Activated naive CD4-positive, alpha-beta T cell treated with Interleukin-2 at 50 U/mL for 16 hours (primary cell): ENCODE measurements at regions not wholly inside any gene's neighbourhood (a gene's known extent, or its start where the extent isn't known, plus 50 kb on each side); places are given as distances from the start of the nearest gene placed in this dataset.
A peak's percentile ranks its signal among the peaks of the same experiment; 100 is the strongest.

Source experiments
- DNase-seq: peaks from one replicate; pipeline ENCODE4 v3.0.0-alpha.2; 2020

- DNase-seq = peak; percentile 10
Observed at GRCh38 chr20:61120595-61121515, 131.2 kb upstream of the CDH4 start.

GRCh38 chr20:61121661-61122060 lies 130.4 kb upstream of the CDH4 start:
- DNase-seq = no peak

GRCh38 chr20:61123286-61123685 lies 128.8 kb upstream of the CDH4 start:
- no peak for DNase-seq

- DNase-seq = no peak
Observed at GRCh38 chr20:61123751-61124368, 128.2 kb upstream of the CDH4 start.

GRCh38 chr20:61125076-61125475 lies 127.0 kb upstream of the CDH4 start:
- no peak for DNase-seq

GRCh38 chr20:61125546-61126180 lies 126.4 kb upstream of the CDH4 start:
- DNase-seq = no peak

- DNase-seq = no peak
Observed at GRCh38 chr20:61126369-61127195, 125.5 kb upstream of the CDH4 start.

- DNase-seq = no peak
Observed at GRCh38 chr20:61127311-61128039, 124.6 kb upstream of the CDH4 start.

GRCh38 chr20:61128701-61129269 lies 123.3 kb upstream of the CDH4 start:
- DNase-seq = no peak

GRCh38 chr20:61129311-61129710 lies 122.8 kb upstream of the CDH4 start:
- no peak for DNase-seq

- no peak for DNase-seq
Observed at GRCh38 chr20:61130156-61130555, 121.9 kb upstream of the CDH4 start.

GRCh38 chr20:61131944-61132343 lies 120.1 kb upstream of the CDH4 start:
- DNase-seq = no peak

- no peak for DNase-seq
Observed at GRCh38 chr20:61133611-61134010, 118.5 kb upstream of the CDH4 start.

- no peak for DNase-seq
Observed at GRCh38 chr20:61134296-61135030, 117.6 kb upstream of the CDH4 start.

GRCh38 chr20:61135266-61135665 lies 116.8 kb upstream of the CDH4 start:
- DNase-seq = no peak

- DNase-seq = no peak
Observed at GRCh38 chr20:61135968-61136367, 116.1 kb upstream of the CDH4 start.

- DNase-seq = no peak
Observed at GRCh38 chr20:61138566-61138965, 113.5 kb upstream of the CDH4 start.

- no peak for DNase-seq
Observed at GRCh38 chr20:61139031-61139430, 113.0 kb upstream of the CDH4 start.

GRCh38 chr20:61140576-61140975 lies 111.5 kb upstream of the CDH4 start:
- no peak for DNase-seq

GRCh38 chr20:61146023-61146422 lies 106.0 kb upstream of the CDH4 start:
- DNase-seq = no peak

GRCh38 chr20:61149636-61150035 lies 102.4 kb upstream of the CDH4 start:
- no peak for DNase-seq
